NB4 (cell line): ENCODE measurements at regions not wholly inside any gene's neighbourhood (a gene's known extent, or its start where the extent isn't known, plus 50 kb on each side); places are given as distances from the start of the nearest gene placed in this dataset.

Source experiments
- DNase-seq: peaks from one replicate; pipeline ENCODE4 v3.0.0; 2010; ENCODE audit warnings: low read depth
- H3K4me3 ChIP-seq: one replicate; pipeline ENCODE4 v1.5.1; 2011; ENCODE audit warnings: mild to moderate bottlenecking, low read depth, low read length, moderate library complexity
- MYC ChIP-seq: IDR thresholded peaks from 2 replicates; pipeline ENCODE4 v1.6.1; 2011; ENCODE audit warnings: low read depth, low read length
- POLR2A ChIP-seq: IDR thresholded peaks from 2 replicates; pipeline ENCODE4 v1.6.1; 2011; ENCODE audit warnings: mild to moderate bottlenecking; ENCODE audit not compliant: insufficient read length; ENCODE audit errors: extremely low read depth
- TF ChIP-seq, protein P1 (sequence below): IDR thresholded peaks from 2 replicates; pipeline ENCODE4 v1.6.1; 2011; ENCODE audit warnings: low read depth, low read length
- TF ChIP-seq, protein P2 (sequence below): IDR thresholded peaks from one replicate; pipeline ENCODE4 v1.5.1; 2012; ENCODE audit warnings: low read depth, low read length

DNA sequence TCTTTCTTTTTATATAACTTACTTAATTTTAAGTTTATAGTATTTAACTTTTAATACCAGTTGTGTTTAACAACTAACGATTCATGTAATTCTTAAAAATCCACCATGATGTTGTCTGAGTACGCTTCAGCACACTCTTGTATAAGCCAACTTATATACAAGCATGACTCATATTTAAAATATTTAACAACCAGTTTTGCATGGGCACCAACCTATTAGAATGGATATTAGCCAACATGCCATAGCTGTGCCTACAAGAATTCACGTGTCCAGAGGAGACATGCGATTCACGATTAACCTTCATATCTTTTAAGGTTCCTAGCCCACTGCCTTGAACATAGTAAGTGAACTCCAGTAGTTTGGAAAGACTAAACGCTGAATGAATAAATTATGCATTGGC lies 1023.2 kb downstream of the TBL1XR1 start:
- H3K4me3 ChIP-seq, result no peak overlapping the region
- TF ChIP-seq, protein P1, sequence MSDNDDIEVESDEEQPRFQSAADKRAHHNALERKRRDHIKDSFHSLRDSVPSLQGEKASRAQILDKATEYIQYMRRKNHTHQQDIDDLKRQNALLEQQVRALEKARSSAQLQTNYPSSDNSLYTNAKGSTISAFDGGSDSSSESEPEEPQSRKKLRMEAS, result no peak
- no peak for TF ChIP-seq POLR2A
- TF ChIP-seq MYC, result no peak
- TF ChIP-seq, protein P2, sequence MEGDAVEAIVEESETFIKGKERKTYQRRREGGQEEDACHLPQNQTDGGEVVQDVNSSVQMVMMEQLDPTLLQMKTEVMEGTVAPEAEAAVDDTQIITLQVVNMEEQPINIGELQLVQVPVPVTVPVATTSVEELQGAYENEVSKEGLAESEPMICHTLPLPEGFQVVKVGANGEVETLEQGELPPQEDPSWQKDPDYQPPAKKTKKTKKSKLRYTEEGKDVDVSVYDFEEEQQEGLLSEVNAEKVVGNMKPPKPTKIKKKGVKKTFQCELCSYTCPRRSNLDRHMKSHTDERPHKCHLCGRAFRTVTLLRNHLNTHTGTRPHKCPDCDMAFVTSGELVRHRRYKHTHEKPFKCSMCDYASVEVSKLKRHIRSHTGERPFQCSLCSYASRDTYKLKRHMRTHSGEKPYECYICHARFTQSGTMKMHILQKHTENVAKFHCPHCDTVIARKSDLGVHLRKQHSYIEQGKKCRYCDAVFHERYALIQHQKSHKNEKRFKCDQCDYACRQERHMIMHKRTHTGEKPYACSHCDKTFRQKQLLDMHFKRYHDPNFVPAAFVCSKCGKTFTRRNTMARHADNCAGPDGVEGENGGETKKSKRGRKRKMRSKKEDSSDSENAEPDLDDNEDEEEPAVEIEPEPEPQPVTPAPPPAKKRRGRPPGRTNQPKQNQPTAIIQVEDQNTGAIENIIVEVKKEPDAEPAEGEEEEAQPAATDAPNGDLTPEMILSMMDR, result no peak
- no peak for DNase-seq

DNA sequence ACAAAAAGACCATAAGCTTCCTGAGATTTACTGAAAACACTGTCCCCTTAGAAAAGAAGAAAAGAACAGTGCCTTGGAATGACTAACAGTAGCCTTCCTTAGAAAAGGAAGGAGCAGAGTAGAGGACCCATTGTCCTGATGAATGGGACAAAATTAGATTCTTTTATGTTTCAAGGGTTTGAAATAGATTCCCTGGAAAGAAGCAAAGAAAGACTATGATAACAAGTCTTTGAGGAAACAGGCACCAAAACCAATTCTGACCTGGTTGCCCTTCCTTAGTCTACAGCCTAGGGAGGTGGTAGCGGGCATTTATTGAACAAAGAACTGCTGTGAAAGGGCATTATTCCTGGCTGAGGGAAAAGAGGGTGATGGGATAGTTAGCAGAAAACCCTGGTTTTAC lies 1024.8 kb downstream of the TBL1XR1 start:
- no peak overlapping the region for H3K4me3 ChIP-seq
- TF ChIP-seq, protein P1, result no peak
- TF ChIP-seq MYC (no peak), POLR2A (no peak)
- TF ChIP-seq, protein P2, result no peak
- no peak for DNase-seq

DNA sequence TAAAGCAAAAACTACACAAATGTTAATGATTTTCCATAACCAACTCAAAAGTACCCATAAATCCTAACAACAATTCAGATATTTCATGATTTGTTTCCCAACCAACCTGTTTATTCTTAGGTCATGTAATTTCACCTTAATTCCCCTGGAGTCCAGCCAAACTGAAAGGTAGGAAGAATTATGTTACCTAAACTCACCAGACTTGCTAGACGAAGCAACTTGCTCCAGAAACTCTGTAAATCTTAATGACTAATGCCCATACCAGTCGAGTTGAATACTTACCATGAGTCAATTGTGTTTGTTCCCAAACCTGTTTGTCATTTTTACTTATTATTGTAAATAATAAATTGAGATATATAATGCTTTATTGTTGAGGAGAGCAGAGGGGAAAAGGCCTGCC lies 1030.0 kb downstream of the TBL1XR1 start:
- no peak for DNase-seq
- no peak overlapping the region for H3K4me3 ChIP-seq
- TF ChIP-seq, protein P1, result no peak
- TF ChIP-seq POLR2A (no peak), MYC (no peak)
- TF ChIP-seq, protein P2, result no peak

DNA sequence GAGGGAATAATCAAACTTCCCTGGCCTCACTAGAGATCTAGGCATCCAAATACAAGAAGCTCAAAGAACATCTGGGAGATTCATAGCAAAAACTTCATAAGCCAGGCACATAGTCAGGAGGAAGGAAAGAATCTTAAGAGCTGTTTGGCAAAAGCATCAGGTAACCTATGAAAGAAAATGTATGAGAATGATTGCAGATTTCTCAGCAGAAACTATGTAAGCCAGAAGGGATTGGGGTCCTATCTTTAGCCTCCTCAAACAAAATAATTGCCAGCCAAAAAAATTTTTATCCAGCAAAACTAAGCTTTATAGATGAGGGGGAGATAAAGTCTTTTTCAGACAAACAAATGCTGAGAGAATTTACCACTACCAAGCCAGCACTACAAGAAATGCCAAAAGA lies 1036.3 kb downstream of the TBL1XR1 start:
- no peak for DNase-seq
- no peak overlapping the region for H3K4me3 ChIP-seq
- no peak for TF ChIP-seq POLR2A
- TF ChIP-seq, protein P1, result no peak
- TF ChIP-seq, protein P2, result no peak
- TF ChIP-seq MYC, result no peak

DNA sequence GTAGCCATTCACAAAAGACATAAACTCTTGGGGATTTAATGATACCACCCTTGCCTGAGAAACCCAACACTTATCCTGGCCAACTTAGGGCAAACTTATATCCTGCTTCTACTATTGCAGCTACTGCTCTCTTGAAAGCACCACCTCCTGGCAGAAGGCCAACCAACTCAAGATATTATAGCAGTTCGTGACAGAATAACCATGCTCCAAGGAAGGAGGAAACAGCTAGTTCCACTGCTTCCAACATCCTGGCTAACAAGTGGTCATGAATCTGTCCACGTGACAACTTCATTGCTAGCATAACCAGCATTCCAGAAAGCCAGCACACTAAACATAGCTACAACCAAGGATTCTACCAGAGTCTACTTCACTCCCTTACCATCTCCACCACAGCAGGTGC lies 1037.5 kb downstream of the TBL1XR1 start:
- TF ChIP-seq, protein P2, result no peak
- TF ChIP-seq MYC (no peak), POLR2A (no peak)
- TF ChIP-seq, protein P1, result no peak
- H3K4me3 ChIP-seq, result no peak overlapping the region
- DNase-seq, result no peak

DNA sequence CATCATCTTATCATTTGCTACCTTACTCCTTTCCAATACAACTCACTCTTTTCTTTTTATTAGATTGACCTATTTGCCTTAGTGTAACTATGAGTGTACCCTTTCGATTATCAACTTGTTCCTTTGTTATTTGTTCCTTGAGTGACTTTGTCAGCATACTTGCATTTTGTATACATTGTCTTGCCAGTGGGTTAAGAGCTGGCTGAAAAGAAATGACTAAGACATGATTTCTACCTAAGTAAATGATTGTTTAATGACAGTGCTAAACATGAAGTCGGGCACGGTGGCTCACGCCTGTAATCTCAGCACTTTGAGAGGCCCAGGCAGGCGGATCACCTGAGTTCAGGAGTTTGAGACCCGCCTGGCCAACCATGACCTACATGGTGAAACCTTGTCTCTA lies 1042.3 kb downstream of the TBL1XR1 start:
- no peak overlapping the region for H3K4me3 ChIP-seq
- TF ChIP-seq POLR2A, result no peak
- TF ChIP-seq MYC, result no peak
- TF ChIP-seq, protein P2, result no peak
- TF ChIP-seq, protein P1, result no peak
- DNase-seq, result no peak
